GF-D8 (cell line): ENCODE measurements at regions not wholly inside any gene's neighbourhood (a gene's known extent, or its start where the extent isn't known, plus 50 kb on each side); places are given as distances from the start of the nearest gene placed in this dataset.

Experiments
- DNase-seq: peaks from one replicate; lab custom pipeline; 2025; lab: John Stamatoyannopoulos, UW

DNA sequence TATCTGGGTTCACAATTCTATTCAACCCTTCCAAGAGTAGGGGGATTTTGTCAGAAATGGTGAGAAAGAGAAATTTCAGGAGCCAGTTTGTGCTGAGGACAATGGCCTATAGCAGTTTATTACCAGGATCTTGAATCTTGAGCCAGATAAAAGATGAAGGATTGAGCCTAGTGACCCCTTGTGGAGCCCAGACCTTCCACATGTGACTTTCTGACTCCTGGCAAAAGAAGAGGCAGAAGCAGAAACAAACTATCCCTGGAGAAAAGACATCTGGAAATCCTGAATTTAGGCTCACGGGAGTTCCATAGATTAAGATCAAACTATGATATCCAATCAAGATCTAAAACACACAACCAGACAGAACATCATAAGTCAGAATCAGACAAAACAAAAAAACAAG is 60.9 kb upstream of the CHRM2 start:
- no peak for DNase-seq

GRCh38 chr7:136803028-136803427 is 65.4 kb upstream of the CHRM2 start:
- DNase-seq, result no peak

- no peak for DNase-seq
Observed at GRCh38 chr7:136783934-136784333, 84.5 kb upstream of the CHRM2 start.

- no peak for DNase-seq
Observed at GRCh38 chr7:136741941-136742340, 126.5 kb upstream of the CHRM2 start.

- no peak for DNase-seq
Observed at GRCh38 chr7:136728945-136729344, 139.5 kb upstream of the CHRM2 start.

- no peak for DNase-seq
Observed at GRCh38 chr7:136726460-136726859, 142.0 kb upstream of the CHRM2 start.

DNA sequence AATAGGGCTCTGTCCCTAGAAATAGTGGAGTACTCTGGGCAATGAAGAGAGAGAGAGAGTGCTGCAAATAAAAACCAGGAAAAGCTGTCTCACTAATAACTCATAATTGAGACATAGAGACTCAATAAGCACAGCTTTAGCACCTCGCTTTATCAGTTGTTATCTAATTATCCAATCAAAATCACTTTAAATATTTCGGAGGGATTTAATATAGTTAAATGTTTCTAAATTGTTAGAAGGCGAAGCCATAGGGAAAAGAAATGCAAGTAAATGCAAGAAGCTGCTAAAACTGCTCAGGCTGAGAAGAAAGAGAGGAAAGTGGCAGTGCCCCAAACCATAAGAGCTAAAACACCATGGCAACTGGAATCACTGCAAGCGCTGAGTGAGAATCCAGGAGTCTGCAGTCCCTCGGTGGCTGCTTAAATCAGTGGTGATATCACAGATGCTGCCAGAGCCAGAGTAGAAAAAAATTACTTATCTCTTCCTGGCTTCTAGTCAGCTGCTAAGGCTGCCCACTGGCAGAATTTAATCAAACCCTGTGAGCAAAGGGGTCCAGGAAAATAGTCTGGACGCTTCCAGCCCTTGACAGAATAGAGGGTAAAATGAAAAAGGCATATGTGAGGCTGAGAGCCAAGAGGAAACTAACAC is 150.4 kb upstream of the CHRM2 start:
- DNase-seq, result no peak

GRCh38 chr7:136714062-136714461 is 154.4 kb upstream of the CHRM2 start:
- no peak for DNase-seq

DNA sequence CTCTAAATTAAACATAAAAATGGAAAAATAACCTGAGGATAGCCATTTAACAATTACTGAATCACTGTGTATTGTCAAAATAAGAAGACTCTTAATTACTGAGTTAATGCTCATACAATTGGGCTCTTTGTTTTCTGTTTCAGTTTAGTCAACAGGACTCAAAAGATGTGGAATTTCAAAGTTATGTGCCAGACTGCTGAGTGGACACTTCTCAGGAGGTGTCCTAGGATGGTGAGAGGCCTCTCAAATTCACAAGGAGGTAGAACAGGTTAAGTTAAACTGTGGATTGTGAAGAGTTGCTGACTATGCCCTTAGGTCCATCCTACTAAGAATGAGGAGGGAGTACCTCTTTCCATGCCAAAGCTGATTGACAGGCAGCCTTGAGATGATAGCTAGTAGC is 157.7 kb upstream of the CHRM2 start:
- DNase-seq, result no peak

GRCh38 chr7:136709876-136710275 is 158.6 kb upstream of the CHRM2 start:
- no peak for DNase-seq

- no peak for DNase-seq
Observed at GRCh38 chr7:136702913-136703312, 165.5 kb upstream of the CHRM2 start.

GRCh38 chr7:136698977-136699376 is 169.5 kb upstream of the CHRM2 start:
- DNase-seq, result no peak

DNA sequence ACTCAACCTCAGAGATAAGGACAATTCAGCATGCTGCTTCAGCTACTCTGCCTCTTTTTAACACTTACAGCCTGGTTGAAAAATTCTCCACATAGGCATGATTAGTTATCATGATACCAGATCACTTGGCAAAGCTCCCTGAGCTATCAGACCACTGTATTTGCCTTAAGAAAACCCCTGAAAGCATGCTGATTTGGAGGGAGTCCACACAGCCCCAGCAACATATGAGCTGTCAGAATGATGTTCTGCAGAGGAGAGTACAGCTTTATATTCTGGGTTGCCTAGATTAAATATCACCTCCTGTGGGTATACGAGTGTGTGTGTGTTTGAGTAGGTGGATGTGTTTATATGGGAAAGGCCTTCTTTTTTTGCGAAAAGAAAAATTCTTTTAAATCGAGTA is 170.2 kb upstream of the CHRM2 start:
- DNase-seq, result no peak

DNA sequence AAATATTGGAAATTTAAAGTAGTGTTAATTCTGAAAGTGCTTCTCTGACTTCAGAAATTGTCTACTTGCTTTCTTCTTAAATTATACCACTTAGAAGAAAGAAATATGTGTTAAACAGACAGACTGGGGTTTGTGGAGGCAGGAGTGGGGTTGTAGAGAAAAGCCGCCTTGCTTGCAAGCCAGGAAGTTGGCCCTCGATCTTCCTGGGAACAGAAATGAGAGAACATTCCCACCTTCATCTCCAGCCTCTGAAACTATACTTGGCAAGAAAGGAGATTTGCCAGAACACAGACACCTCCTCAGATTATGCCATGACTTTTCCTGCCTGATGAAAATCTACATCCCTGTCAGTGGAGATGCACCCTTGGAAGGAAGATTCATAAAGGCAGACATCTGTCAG is 171.2 kb upstream of the CHRM2 start:
- DNase-seq, result no peak

DNA sequence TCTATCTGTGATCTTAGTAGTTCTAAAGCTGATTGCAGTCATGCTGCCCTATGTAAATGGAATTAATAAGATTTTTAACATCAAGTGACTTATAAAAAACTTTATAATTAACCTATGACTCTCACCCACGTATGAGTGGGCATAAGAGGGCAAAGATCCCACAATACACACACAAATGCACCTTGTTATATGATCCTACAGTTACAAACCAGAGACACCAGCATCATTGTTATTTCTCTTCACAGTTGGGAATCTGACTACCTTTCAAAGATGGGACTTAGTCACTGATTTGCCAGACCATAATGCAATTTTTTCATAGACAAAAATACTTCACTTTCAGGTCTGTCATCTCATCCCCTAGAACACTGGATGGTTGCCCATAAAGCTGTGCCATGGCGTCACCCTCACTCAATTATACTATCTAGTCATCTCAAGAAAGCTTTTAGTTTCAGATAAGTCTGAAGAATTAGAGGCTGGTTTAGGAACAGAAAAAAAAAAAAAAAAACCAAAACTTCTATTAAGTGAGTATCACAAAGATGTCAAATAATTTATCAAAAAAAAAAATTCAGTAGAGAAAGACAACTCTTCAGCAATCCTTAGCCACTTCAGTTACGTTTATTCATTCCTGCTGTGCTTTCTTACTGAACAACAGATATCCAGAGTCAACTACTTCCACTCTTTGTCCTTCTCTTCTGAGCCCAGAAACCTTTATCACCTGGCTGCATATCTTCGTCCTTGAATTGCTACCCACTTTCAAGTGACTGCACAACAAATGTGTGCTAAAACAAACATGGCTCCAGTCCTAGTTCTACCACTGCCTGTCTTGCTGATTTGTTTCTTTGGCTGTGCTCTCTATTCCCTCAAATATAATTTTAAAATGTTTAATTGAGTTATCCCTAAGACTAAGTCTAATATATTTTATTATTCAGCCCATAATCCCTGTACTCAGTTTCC is 175.0 kb upstream of the CHRM2 start:
- DNase-seq, result no peak

- no peak for DNase-seq
Observed at GRCh38 chr7:136692221-136692620, 176.2 kb upstream of the CHRM2 start.

- DNase-seq, result no peak
Observed at GRCh38 chr7:136688601-136689000, 179.9 kb upstream of the CHRM2 start.

DNA sequence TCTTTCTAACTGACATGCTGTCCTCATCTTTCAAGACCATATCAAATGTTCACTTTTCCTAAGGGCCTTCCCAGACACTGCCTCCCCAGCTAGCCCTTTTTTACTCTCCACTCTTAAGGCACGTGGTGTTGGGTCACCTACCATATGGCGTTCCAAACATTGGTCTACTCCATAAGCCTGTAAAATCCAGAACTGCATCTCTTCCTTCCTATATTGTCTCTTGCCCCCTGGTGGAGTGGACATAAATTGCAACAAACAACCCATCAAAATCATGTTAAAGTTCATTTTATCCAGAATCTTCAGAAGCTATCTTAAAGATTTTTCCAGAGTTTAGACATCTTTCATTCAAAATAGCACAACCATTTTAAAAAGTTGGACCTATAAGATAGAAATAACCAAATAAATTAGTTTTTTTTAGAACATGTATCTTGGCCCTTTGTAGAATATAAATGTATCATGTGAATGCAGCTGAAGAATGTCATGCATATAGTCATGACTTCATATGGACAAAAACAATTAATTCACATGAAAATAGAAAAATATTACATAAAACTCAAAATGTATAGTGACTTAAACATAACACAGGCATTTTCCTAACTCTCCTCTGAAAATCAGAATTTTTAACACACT is 180.6 kb upstream of the CHRM2 start:
- no peak for DNase-seq

DNA sequence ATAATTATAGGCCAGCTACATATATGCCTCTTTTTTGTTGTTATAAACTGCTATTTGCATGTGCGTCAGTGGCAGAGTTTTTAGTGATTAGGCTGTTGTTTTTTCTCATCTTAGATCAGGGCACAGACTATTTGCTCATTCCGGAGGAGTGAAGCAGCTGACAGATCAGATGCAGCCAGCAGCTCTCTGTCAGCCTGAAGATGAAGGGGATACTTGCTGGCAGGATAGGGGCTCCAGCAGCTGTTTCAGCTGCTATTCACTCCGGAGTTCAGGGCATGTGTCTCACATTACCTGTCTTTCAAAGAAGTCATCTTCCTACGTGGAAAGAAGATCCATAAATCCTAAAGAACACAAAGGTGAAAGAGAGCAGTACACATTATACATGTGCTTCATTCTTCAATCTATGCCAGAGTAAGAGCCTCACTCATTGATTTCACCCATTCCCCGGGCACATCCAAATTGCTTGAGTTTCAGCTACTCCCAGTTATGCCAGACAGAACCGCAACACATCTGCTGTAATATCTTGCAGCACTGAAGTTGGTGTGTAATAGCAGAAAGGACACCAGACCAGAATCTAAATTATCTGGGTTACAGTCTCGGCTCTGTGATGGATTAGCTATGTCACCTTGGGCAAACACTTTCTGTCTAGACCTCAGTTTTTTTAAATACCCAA is 182.8 kb upstream of the CHRM2 start:
- DNase-seq, result no peak

GRCh38 chr7:136677471-136678365 is 190.7 kb upstream of the CHRM2 start:
- no peak for DNase-seq

DNA sequence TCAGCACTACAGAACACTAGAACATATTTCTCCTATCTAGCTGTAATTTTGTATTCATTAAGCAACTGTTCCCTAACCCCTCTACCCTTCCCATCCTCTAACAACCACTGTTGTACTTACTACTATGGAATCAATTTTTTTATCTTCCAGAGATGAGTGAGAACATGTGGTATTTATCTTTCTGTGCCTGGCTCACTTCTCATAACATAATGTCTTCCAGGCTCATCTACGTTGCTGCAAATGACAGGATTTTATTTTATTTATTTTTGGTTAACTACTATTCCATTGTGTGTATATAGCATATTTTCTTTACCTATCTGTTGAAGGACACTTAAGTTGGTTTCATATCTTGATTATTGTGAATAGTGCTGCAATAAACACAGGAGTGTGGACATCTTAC is 200.9 kb upstream of the CHRM2 start:
- no peak for DNase-seq
